GM13976 (cell line): ENCODE measurements at regions not wholly inside any gene's neighbourhood (a gene's known extent, or its start where the extent isn't known, plus 50 kb on each side); places are given as distances from the start of the nearest gene placed in this dataset.

Source experiments
- DNase-seq: peaks from one replicate; pipeline ENCODE4 v3.0.0; 2012; ENCODE audit warnings: low spot score
- in situ Hi-C: fragments of 300-500 bp; cut with MboI; formaldehyde crosslinking; loops from one replicate; pipeline ENCODE4 v1.12.0; 2022; ENCODE audit warnings: low sequenced_read_pairs, mixed read lengths, inconsistent platforms; ENCODE audit not compliant: unreplicated experiment
- TF ChIP-seq, protein P1 (sequence below): IDR thresholded peaks from 2 replicates; pipeline ENCODE4 v1.5.1; 2012; ENCODE audit warnings: borderline replicate concordance, mild to moderate bottlenecking; ENCODE audit not compliant: insufficient read depth; ENCODE audit errors: extremely low read depth, missing control alignments, control extremely low read depth

DNA sequence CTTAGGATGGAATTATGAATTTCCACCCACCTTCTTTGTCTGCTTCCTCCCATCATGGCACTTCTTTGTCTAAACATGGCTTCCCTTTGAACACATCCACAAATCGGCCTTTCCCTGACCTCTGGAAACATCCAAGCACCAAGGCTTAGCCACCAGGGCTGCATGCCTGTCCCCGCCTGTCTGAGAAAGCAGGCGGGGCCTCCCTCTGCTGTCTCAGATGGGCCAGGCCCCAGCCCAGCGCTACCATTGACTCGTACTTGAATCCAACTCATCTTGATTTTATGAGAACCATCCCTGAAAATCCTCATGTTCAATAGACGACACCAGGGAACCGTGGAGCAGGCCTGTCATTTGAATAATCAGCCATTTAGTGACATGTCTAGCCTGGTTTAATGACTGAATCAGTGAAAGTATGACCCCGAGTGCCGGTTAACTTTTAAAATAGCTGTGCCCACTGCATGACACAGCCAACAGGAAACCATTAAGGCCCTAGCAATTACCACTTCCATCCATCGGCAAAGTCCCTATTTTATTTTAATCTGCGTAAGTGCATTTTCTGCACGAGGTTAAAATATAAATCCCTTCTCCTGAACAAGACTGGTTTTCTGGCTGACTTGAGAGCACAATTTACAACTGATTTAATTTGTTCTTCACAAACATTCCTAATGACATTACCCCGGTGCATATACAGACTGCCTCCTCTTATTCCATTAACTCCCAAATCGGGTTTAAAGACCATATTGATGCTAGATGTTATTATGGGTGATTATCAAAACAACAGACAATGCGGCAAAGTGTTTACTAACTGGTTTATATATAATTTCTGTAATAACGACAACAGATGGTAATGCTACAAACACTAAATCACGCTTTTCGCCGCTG is 194.7 kb downstream of the BUB3 start:
- TF ChIP-seq, protein P1, sequence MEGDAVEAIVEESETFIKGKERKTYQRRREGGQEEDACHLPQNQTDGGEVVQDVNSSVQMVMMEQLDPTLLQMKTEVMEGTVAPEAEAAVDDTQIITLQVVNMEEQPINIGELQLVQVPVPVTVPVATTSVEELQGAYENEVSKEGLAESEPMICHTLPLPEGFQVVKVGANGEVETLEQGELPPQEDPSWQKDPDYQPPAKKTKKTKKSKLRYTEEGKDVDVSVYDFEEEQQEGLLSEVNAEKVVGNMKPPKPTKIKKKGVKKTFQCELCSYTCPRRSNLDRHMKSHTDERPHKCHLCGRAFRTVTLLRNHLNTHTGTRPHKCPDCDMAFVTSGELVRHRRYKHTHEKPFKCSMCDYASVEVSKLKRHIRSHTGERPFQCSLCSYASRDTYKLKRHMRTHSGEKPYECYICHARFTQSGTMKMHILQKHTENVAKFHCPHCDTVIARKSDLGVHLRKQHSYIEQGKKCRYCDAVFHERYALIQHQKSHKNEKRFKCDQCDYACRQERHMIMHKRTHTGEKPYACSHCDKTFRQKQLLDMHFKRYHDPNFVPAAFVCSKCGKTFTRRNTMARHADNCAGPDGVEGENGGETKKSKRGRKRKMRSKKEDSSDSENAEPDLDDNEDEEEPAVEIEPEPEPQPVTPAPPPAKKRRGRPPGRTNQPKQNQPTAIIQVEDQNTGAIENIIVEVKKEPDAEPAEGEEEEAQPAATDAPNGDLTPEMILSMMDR: no peak
- in situ Hi-C loops: no loop called here
- DNase-seq: no peak

DNA sequence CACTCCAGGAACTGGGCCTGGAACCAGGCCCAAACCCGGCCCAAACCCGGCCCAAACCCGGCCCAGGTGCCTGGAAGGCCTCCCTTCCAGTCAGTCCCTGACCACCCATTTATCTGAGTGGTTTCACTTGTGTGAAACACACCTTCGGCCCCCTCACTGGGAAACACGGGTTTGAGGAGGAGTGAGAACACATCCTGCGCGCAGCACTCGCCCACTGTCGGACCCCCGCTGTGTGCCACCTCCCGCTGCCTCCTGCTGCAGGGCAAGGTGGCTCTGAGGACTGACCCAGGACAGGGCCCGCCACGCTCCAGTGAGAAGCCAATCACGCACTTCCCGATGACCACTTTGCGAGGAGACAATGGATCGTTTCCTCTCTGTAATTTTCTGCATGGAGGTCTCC is 197.5 kb downstream of the BUB3 start:
- TF ChIP-seq, protein P1: no peak
- in situ Hi-C loops: no loop called here

DNA sequence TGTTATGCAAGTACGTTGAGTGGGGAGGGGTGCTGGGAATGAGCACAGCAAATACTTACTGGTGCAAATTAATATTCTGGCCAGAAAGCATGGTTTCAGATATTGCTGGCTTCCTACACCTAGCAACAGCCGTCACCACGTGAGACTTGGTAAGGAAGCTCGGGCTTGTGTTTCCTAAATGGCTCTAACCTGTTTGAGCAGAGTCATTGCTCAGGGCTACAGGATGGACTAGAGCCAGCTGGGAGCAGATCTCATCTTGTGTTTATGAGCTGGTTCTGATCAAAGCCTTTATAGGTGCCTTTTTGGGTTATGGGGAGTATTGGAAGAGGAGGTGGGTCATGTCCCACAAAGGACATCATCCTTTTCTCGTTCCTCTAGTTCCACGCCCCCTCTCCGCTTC is 200.3 kb downstream of the BUB3 start:
- in situ Hi-C loops: no loop called here
- no peak for DNase-seq
- TF ChIP-seq, protein P1: no peak

More for the DNA sequence above, 197.5 kb downstream of the BUB3 start:
- DNase-seq: no peak

DNA sequence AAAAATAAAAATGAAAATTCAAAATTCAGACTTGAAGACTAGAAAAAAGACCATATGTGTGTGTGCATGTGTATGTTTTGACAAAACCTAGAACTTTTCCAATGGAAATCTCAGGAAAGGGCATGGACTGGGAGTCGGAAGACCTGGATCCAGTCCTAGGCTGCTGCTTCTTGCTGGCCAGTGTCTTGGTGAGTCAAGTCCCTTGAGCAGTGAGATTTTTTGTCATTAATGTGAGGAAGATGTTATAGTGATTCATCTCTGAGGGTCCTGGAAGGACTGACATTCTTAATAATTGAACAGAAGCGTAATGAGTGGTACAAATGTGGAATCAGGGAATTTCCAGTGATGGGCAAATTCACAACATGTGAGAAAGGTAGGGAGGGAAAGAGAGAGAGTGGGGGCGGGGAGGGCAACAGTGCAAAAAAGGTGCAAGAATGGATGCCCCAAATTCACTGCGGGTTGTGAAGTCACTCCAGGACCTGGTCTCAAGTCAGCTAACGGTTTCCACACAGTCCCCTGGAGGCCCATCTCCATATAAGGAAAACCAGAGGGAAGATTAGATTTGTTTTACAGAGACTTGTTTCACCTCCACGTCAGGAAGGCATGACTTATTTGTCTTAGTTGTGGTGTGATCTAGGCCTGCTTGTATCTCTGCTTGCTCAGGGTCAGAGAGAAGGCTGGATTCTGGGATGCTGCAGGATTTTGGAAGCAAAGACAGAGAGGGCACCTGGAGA is 201.7 kb downstream of the BUB3 start:
- in situ Hi-C loops: no loop called here
- no peak for DNase-seq
- TF ChIP-seq, protein P1: no peak

DNA sequence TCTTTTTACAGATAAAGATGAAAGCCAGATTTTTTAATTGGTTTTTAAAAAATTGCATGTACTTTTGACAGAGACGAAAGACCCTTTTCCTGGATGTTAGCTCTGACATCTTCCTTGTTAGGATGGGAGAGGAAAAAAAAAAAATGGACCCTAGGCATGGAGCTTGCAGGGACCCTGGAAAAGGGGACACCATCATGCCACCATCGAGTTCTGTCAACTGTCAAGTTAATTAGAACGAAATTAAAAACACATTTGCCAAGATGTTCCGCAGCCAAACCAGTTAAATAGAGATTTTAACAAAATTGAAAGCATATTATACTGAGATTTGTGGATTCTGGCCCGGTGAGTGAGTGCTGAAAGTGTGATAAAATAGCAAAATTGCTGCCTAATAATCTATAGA is 202.6 kb downstream of the BUB3 start:
- no peak for DNase-seq
- TF ChIP-seq, protein P1: no peak
- in situ Hi-C loops: no loop called here

DNA sequence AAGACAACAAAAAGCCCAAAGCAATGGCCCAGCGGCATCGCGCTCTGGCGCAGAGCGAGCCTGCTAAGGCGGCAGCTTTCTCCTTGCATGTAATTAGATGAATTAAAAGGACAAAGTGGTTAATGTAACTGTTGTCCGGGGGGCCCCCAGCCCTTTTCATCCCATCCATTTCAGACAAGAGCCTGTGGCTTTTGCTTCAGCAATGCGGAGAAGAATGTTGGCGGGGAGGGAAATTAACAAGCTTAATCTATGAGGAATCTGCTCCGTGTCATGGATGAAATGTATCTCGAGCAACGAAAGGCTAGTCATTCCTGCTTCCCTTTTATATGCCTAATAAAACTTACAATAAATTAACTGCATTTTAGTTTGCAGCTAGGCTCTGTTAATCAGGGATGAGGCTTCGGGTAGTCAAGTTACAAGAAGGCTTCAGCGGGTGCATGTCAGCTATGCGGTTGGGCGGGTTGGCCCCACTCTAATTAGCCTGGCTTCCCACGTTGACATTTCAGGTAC is 203.3 kb downstream of the BUB3 start:
- DNase-seq: no peak
- TF ChIP-seq, protein P1: no peak
- in situ Hi-C loops: no loop called here
